ENCODE measurements at regions not wholly inside any gene's neighbourhood (a gene's known extent, or its start where the extent isn't known, plus 50 kb on each side); places are given as distances from the start of the nearest gene placed in this dataset.

DNA sequence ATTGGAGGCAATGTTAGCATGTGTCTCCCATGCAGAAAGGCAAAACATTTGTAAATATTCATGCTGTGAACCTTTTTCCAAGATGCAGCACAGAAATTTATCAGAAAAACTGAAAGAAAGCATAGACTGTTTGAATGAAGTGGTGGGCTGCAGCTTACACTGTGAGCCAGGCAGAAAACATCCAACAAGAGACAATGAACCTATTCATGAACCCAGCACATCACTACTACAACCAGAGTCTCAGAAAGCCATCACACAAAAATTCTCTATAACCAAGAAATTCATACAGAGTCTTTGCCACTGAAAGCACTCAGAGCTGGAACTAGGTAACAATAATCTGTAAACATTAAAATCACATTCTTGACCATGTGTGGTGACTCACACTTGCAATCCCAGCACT, 448.9 kb downstream of the UQCRFS1 start:
- no peak for ATAC-seq
- Histone ChIP-seq H3K36me3 (replicated peaks in 1 of 2; ENCODE audit: insufficient read depth in 1 of 2, low read depth in 2 of 2) (no peaks in the 10 kb centered on the region), H3K9me3 (peaks cover 0 to 12% (median 0%) of the 10 kb centered on the region in 3 donors), H3K27ac (no peak overlapping the region), H3K4me3 (no peak overlapping the region), H3K4me1 (no peaks in the 10 kb centered on the region), H3K27me3 (no peaks in the 10 kb centered on the region)
- DNase-seq, result no peak
- intact Hi-C loops (cut with DNase I), result no loop called here
- TF ChIP-seq, protein P1, sequence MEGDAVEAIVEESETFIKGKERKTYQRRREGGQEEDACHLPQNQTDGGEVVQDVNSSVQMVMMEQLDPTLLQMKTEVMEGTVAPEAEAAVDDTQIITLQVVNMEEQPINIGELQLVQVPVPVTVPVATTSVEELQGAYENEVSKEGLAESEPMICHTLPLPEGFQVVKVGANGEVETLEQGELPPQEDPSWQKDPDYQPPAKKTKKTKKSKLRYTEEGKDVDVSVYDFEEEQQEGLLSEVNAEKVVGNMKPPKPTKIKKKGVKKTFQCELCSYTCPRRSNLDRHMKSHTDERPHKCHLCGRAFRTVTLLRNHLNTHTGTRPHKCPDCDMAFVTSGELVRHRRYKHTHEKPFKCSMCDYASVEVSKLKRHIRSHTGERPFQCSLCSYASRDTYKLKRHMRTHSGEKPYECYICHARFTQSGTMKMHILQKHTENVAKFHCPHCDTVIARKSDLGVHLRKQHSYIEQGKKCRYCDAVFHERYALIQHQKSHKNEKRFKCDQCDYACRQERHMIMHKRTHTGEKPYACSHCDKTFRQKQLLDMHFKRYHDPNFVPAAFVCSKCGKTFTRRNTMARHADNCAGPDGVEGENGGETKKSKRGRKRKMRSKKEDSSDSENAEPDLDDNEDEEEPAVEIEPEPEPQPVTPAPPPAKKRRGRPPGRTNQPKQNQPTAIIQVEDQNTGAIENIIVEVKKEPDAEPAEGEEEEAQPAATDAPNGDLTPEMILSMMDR (IDR thresholded peaks at IDR 0.05), result no peak
- TF ChIP-seq POLR2A (IDR thresholded peaks at IDR 0.05), result no peak

DNA sequence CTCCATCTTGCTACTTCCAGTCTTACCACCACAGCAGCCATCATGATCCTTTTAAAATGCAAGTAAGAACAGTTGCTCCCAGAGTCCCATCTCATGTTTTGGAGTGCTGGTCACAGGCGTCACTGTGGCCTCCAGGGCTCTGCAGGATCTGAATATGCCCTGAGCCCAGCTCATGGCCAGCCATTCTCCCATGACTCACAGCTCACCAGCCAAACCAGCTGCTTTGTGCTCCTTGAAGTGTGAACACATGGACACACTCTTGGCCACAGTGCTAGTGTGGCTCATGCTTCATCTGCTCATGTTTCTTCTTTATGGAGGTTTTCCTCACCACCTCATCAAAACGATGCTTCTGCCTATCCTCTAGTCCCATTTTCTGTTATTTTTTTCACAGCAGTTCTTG, 466.5 kb downstream of the UQCRFS1 start:
- ATAC-seq (no peak), DNase-seq (no peak)
- TF ChIP-seq, protein P1 (IDR thresholded peaks at IDR 0.05), result no peak
- no peak for TF ChIP-seq POLR2A (IDR thresholded peaks at IDR 0.05)
- Histone ChIP-seq H3K36me3 (replicated peaks in 1 of 2; ENCODE audit: insufficient read depth in 1 of 2, low read depth in 2 of 2) (no peaks in the 10 kb centered on the region), H3K9me3 (no peaks in the 10 kb centered on the region), H3K4me3 (no peak overlapping the region), H3K27ac (no peak overlapping the region), H3K27me3 (no peaks in the 10 kb centered on the region), H3K4me1 (no peaks in the 10 kb centered on the region)
- intact Hi-C loops (cut with DNase I), result no loop called here
- 51 to 57% methylated on average over 2 of the region's 2 CpGs for WGBS, 2 donors

DNA sequence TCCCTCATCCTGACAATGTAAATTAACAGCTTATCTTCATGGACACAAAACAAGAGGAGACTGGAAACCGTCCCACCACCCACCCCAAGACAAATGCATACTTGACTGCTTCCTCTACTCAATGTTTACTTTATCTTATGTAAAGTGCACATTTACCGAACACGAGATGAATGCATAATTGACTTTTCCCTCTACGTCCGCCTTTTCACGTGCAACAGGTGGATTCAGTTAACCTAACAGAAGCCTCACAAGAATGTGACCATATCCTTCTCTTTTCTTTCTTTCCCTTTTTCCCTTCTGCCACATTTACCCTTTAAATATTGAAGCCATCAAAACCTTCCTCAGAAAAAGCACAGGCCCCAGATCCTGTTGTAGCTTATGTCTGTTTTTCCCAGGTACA, 468.0 kb downstream of the UQCRFS1 start:
- H3K9me3 ChIP-seq, result no peaks in the 10 kb centered on the region
- H3K36me3 ChIP-seq (replicated peaks in 1 of 2; ENCODE audit: insufficient read depth in 1 of 2, low read depth in 2 of 2), result no peaks in the 10 kb centered on the region
- DNase-seq, result no peak
- 56 to 59% methylated on average over 6 of the region's 6 CpGs for WGBS, 2 donors
- H3K4me1 ChIP-seq, result no peaks in the 10 kb centered on the region
- no peak for ATAC-seq
- H3K4me3 ChIP-seq, result no peak overlapping the region
- H3K27ac ChIP-seq, result no peak overlapping the region
- H3K27me3 ChIP-seq, result no peaks in the 10 kb centered on the region
- TF ChIP-seq POLR2A (IDR thresholded peaks at IDR 0.05), result no peak
- TF ChIP-seq, protein P1 (IDR thresholded peaks at IDR 0.05), result no peak
- intact Hi-C loops (cut with DNase I), result no loop called here

DNA sequence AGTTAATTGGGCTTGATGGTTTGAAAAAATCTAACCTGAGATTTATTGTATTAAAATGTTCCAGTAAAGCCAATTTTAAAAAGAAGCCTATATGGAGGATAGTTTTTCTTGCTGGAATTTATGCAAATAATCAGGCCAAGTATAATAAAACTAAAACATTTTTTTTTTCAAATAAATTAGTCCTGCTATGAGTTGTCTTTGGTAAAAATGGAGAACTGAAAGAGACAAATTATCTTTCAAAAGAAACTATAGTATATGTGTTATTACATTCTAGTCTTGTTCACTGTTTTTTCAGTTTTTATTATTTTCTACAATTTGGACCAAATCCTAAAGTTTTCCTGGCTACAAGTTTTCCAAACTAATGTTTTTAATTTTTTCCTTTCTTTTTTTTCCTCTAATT, 468.9 kb downstream of the UQCRFS1 start:
- DNase-seq (no peak), ATAC-seq (no peak)
- intact Hi-C loops (cut with DNase I), result no loop called here
- Histone ChIP-seq H3K4me3 (no peak overlapping the region), H3K27me3 (no peaks in the 10 kb centered on the region), H3K27ac (no peak overlapping the region), H3K4me1 (no peaks in the 10 kb centered on the region), H3K9me3 (no peaks in the 10 kb centered on the region), H3K36me3 (replicated peaks in 1 of 2; ENCODE audit: insufficient read depth in 1 of 2, low read depth in 2 of 2) (no peaks in the 10 kb centered on the region)
- TF ChIP-seq POLR2A (IDR thresholded peaks at IDR 0.05), result no peak

DNA sequence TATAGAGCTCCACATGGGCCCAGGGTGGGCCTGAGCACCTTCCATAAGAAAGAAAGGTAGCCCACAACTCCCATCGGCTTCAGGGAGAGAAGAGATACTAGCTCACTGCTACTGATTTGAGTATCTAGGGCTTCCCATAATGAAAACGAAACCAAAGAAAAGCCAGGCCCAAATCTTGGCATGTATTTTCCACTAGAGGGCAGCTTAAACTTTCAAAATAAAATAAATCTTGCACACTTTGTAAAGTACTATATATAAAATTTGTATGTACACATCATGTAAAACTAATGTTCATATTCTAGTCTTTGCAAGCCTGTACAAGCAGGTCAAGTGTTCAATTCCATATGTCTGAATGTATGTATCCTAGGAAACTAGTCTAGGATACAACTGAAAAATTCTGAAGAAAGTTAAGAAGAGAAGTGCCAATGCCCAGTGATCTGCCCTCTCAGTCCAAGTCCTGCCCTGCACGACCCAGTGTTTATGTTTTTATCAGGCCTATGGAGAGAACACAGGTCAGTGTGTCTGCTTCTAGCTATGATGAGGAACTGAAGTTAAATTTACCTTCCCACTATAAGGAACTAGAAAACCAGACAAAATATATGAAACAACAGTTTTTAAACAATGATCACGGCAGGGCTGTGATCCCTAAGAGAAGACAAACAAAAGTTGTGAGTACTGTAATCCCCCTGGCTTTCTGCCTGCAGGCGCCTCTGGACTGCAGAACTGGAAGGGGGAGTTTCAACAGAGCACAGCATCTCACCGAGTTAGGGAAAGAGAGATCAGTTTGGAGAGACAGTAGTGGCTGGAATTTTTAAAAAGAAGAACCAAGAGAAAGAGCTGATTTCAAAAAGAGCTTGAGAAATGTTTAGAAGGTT, 475.7 kb downstream of the UQCRFS1 start:
- Histone ChIP-seq H3K4me3 (no peak overlapping the region), H3K4me1 (peaks cover 11% of the 10 kb centered on the region), H3K27ac (no peak overlapping the region), H3K9me3 (no peaks in the 10 kb centered on the region), H3K27me3 (no peaks in the 10 kb centered on the region), H3K36me3 (replicated peaks in 1 of 2; ENCODE audit: insufficient read depth in 1 of 2, low read depth in 2 of 2) (no peaks in the 10 kb centered on the region)
- intact Hi-C loops (cut with DNase I), result loop anchor here (5.0 kb wide), 1 partner anchor 145 kb away; no protein-coding TSS in a partner anchor
- ATAC-seq (peak; percentile 27), DNase-seq (peak in 2 of 4 donors; percentile 14 to 22)
- 14 to 16% methylated on average over 6 of the region's 6 CpGs for WGBS, 2 donors
- TF ChIP-seq, protein P1 (IDR thresholded peaks at IDR 0.05), result peak; percentile 52 to 68 (median 57)
- no peak for TF ChIP-seq POLR2A (IDR thresholded peaks at IDR 0.05)
